GM23248 (cell line): ENCODE measurements at regions not wholly inside any gene's neighbourhood (a gene's known extent, or its start where the extent isn't known, plus 50 kb on each side); places are given as distances from the start of the nearest gene placed in this dataset.

Source experiments
- EZH2 ChIP-seq: fragments of 200-600 bp; sonication (generic); IDR thresholded peaks from 2 replicates; pipeline ENCODE4 v1.6.1; 2018; ENCODE audit warnings: antibody characterized with exemption, mild to moderate bottlenecking; ENCODE audit not compliant: insufficient read depth, poor library complexity, severe bottlenecking
- EZH2phosphoT487 ChIP-seq: fragments of 200-600 bp; sonication (generic); IDR thresholded peaks from 2 replicates; pipeline ENCODE4 v1.6.1; 2018; ENCODE audit warnings: antibody characterized with exemption, moderate library complexity, mild to moderate bottlenecking, low read depth; ENCODE audit not compliant: insufficient read depth

GRCh38 chr4:79046016-79046592 lies 106.9 kb upstream of the PAQR3 start:
- TF ChIP-seq EZH2 = no peak
- no peak for TF ChIP-seq EZH2phosphoT487
